ENCODE measurements at regions not wholly inside any gene's neighbourhood (a gene's known extent, or its start where the extent isn't known, plus 50 kb on each side); places are given as distances from the start of the nearest gene placed in this dataset.

DNA sequence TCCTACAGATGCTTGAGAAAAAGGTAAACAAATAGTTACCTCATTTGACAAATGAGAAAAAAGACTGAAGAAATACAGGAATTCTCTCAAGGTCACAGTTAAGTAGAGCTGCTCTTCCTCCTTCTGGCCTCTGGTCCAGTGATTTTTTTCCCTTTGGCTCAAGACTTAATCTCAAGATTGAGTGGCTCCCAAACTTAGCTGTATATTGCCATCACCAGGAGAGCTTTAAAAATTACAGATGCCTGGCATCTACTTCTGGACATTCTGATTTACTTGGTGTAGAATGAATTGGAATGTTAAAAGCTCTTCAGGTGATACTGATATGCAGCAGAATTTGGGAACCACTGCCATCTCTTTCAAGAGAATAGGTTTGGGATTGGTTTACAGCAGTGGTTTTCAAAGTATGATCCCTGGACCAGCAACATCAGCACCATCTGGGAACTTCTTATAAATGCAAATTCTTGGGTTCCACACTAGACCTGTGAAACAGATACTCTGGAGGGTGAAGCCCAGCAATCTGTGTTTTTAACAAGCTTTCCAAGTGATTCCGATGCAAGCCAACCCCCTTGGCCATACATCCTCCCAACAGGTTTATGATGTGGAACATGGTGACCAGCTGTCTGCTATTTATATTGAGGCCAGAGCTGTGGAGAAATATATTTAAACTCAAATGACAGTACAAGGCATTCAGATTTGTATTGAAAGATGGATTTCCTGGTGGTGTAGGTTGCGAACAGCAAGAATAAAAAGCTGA lies 333.0 kb upstream of the RARB start:
- Histone ChIP-seq H3K27ac (no peak overlapping the region), H3K9me3 (no peaks in the 10 kb centered on the region), H3K4me3 (no peak overlapping the region), H3K27me3 (no peaks in the 10 kb centered on the region), H3K36me3 (ENCODE audit: low read depth, missing control alignments) (no peaks in the 10 kb centered on the region), H3K4me1 (no peaks in the 10 kb centered on the region)
- no peak for DNase-seq
- intact Hi-C loops (cut with DNase I; ENCODE audit: low total_unique reads), result no loop called here
- TF ChIP-seq POLR2A (IDR thresholded peaks at IDR 0.05), result no peak
- TF ChIP-seq, protein P1, sequence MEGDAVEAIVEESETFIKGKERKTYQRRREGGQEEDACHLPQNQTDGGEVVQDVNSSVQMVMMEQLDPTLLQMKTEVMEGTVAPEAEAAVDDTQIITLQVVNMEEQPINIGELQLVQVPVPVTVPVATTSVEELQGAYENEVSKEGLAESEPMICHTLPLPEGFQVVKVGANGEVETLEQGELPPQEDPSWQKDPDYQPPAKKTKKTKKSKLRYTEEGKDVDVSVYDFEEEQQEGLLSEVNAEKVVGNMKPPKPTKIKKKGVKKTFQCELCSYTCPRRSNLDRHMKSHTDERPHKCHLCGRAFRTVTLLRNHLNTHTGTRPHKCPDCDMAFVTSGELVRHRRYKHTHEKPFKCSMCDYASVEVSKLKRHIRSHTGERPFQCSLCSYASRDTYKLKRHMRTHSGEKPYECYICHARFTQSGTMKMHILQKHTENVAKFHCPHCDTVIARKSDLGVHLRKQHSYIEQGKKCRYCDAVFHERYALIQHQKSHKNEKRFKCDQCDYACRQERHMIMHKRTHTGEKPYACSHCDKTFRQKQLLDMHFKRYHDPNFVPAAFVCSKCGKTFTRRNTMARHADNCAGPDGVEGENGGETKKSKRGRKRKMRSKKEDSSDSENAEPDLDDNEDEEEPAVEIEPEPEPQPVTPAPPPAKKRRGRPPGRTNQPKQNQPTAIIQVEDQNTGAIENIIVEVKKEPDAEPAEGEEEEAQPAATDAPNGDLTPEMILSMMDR (IDR thresholded peaks at IDR 0.05), result no peak
- 68 to 84% methylated on average over 2 of the region's 2 CpGs for WGBS, 2 donors

DNA sequence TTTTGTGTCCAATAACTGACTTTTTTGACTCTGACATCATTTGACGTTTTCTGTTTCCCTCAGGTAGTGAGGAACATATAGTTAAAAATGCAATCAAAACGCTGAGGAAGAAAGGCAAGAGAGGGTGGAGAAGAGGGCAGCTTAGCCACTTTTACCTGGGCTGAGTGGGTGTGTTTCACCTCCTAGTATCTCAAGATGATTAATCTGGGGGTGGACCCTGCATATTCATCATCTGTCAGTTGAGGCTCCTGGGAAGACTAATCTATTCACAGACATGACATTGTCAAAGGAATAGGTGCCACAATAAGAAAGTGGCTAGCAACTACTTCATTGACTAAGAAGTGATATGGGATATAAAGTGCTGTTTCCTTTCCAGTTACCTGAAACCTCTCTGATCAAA lies 331.5 kb upstream of the RARB start:
- H3K9me3 ChIP-seq, result no peaks in the 10 kb centered on the region
- intact Hi-C loops (cut with DNase I; ENCODE audit: low total_unique reads), result no loop called here
- H3K27ac ChIP-seq, result no peak overlapping the region
- WGBS, 2 donors, result 80 to 85% methylated on average over 2 of the region's 2 CpGs
- H3K4me3 ChIP-seq, result no peak overlapping the region
- no peaks in the 10 kb centered on the region for H3K27me3 ChIP-seq
- H3K36me3 ChIP-seq (ENCODE audit: low read depth, missing control alignments), result no peaks in the 10 kb centered on the region
- no peaks in the 10 kb centered on the region for H3K4me1 ChIP-seq
- TF ChIP-seq, protein P1 (IDR thresholded peaks at IDR 0.05), result no peak
- TF ChIP-seq POLR2A (IDR thresholded peaks at IDR 0.05), result no peak
- no peak for DNase-seq

DNA sequence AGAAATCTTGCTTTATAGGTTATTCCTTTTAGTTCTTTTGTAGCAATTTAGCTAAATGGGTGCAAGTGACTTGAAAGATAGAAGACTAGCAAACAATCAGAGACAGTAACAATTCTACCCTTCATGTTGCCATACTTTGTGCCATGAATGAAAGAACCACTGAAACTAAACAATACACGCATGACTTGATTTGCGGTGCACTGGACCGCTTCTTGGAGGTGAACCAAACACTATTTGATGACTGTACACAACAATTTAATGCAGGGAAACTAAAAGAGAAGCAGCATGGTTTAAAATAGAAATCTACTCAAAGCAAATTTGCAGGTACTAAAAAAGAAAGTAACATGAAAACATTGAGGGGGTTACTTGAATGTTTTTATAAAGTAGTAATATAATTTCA lies 331.0 kb upstream of the RARB start:
- 91 to 93% methylated on average over 3 of the region's 3 CpGs for WGBS, 2 donors
- Histone ChIP-seq H3K36me3 (ENCODE audit: low read depth, missing control alignments) (no peaks in the 10 kb centered on the region), H3K4me1 (no peaks in the 10 kb centered on the region), H3K9me3 (no peaks in the 10 kb centered on the region), H3K27me3 (no peaks in the 10 kb centered on the region), H3K4me3 (no peak overlapping the region), H3K27ac (no peak overlapping the region)
- DNase-seq, result no peak
- TF ChIP-seq, protein P1 (IDR thresholded peaks at IDR 0.05), result no peak
- no peak for TF ChIP-seq POLR2A (IDR thresholded peaks at IDR 0.05)
- intact Hi-C loops (cut with DNase I; ENCODE audit: low total_unique reads), result no loop called here

DNA sequence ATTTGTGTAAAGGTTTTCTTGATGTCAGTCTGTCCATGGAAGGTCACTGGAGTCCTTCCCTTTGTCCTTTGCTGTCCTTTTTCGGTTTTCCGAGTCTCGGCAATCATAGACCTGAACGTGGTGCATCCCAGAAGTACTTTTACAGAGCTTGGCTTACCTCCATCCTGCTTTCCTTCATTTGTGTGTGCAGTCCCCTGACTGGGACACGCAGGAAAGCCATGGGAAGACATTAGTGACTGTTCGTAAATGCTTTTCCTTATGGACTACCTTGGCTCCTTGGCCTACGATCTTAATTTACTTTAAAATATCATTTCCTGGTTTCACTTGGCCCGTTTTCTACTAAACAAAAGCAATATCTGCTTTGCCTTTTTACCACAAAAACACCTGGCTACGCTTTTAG lies 328.4 kb upstream of the RARB start:
- 87 to 97% methylated on average over 9 of the region's 9 CpGs for WGBS, 2 donors
- Histone ChIP-seq H3K4me1 (no peaks in the 10 kb centered on the region), H3K9me3 (no peaks in the 10 kb centered on the region), H3K27ac (no peak overlapping the region), H3K36me3 (ENCODE audit: low read depth, missing control alignments) (no peaks in the 10 kb centered on the region), H3K4me3 (no peak overlapping the region), H3K27me3 (no peaks in the 10 kb centered on the region)
- TF ChIP-seq, protein P1 (IDR thresholded peaks at IDR 0.05), result no peak
- no peak for TF ChIP-seq POLR2A (IDR thresholded peaks at IDR 0.05)
- intact Hi-C loops (cut with DNase I; ENCODE audit: low total_unique reads), result no loop called here
- no peak for DNase-seq

DNA sequence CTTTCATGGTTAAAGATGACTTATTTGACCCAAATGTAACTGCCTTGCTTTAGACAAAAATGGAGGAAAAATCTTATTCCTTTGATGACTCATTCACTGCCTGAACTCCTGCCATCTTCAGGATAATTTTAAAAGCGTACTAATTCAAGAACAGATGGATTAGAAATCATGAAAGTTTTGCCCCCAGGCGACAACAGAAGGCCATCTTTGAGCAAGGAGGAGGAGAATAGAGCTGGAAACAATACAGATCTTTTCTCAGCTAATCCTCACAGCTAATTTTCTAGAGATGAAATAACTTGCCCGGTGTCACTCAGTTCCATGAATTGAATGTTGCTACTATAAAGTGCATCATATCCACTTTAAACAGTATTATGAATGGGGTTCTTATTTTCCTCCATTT lies 324.7 kb upstream of the RARB start:
- Histone ChIP-seq H3K4me3 (no peak overlapping the region), H3K4me1 (no peaks in the 10 kb centered on the region), H3K27me3 (no peaks in the 10 kb centered on the region), H3K36me3 (ENCODE audit: low read depth, missing control alignments) (no peaks in the 10 kb centered on the region), H3K27ac (no peak overlapping the region), H3K9me3 (no peaks in the 10 kb centered on the region)
- intact Hi-C loops (cut with DNase I; ENCODE audit: low total_unique reads), result no loop called here
- DNase-seq, result no peak
- TF ChIP-seq, protein P1 (IDR thresholded peaks at IDR 0.05), result no peak
- TF ChIP-seq POLR2A (IDR thresholded peaks at IDR 0.05), result no peak
- 78 to 95% methylated on average over 3 of the region's 3 CpGs for WGBS, 2 donors

All from testis (tissue), 2 donors.